ENCODE measurements at regions not wholly inside any gene's neighbourhood (a gene's known extent, or its start where the extent isn't known, plus 50 kb on each side); places are given as distances from the start of the nearest gene placed in this dataset.
"Not testable (repeated sequence)": the region's sequence is repeated elsewhere in the genome, so short reads cannot be mapped to it uniquely, and the experiment has no call there.

- Histone ChIP-seq H3K9ac (ENCODE audit: low read length) (no peak overlapping the region), H3K36me3 (ENCODE audit: control insufficient read depth, insufficient read depth, low read length) (no peaks in the 10 kb centered on the region), H3K27ac (ENCODE audit: low read depth, low read length) (no peak overlapping the region), H3K4me1 (ENCODE audit: control insufficient read depth, insufficient read depth, low read length) (no peaks in the 10 kb centered on the region), H3K4me3 (ENCODE audit: low read length) (no peak overlapping the region), H3K27me3 (ENCODE audit: control insufficient read depth, insufficient read depth, low read length) (peaks cover 3% of the 10 kb centered on the region)
Measured at GRCh38 chr2:121837591-121837990, 82.1 kb downstream of the TSN start.

- Histone ChIP-seq H3K27me3 (ENCODE audit: control insufficient read depth, insufficient read depth, low read length) (peaks cover 3% of the 10 kb centered on the region), H3K4me3 (ENCODE audit: low read length) (no peak overlapping the region), H3K9ac (ENCODE audit: low read length) (no peak overlapping the region), H3K4me1 (ENCODE audit: control insufficient read depth, insufficient read depth, low read length) (no peaks in the 10 kb centered on the region), H3K36me3 (ENCODE audit: control insufficient read depth, insufficient read depth, low read length) (no peaks in the 10 kb centered on the region), H3K27ac (ENCODE audit: low read depth, low read length) (no peak overlapping the region)
Measured at GRCh38 chr2:121838551-121838950, 83.1 kb downstream of the TSN start.

GRCh38 chr2:121839584-121839983 is 84.1 kb downstream of the TSN start:
- Histone ChIP-seq H3K4me3 (ENCODE audit: low read length) (no peak overlapping the region), H3K9ac (ENCODE audit: low read length) (no peak overlapping the region), H3K36me3 (ENCODE audit: control insufficient read depth, insufficient read depth, low read length) (no peaks in the 10 kb centered on the region), H3K27ac (ENCODE audit: low read depth, low read length) (no peak overlapping the region), H3K27me3 (ENCODE audit: control insufficient read depth, insufficient read depth, low read length) (peaks cover 3% of the 10 kb centered on the region), H3K4me1 (ENCODE audit: control insufficient read depth, insufficient read depth, low read length) (no peaks in the 10 kb centered on the region)

- Histone ChIP-seq H3K9ac (ENCODE audit: low read length) (no peak overlapping the region), H3K4me3 (ENCODE audit: low read length) (no peak overlapping the region), H3K27me3 (ENCODE audit: control insufficient read depth, insufficient read depth, low read length) (no peaks in the 10 kb centered on the region), H3K27ac (ENCODE audit: low read depth, low read length) (no peak overlapping the region), H3K4me1 (ENCODE audit: control insufficient read depth, insufficient read depth, low read length) (no peaks in the 10 kb centered on the region), H3K36me3 (ENCODE audit: control insufficient read depth, insufficient read depth, low read length) (no peaks in the 10 kb centered on the region)
Measured at GRCh38 chr2:121849236-121849635, 93.8 kb downstream of the TSN start.

GRCh38 chr2:121853149-121853548 is 97.7 kb downstream of the TSN start:
- H3K36me3 ChIP-seq (ENCODE audit: control insufficient read depth, insufficient read depth, low read length); H3K4me1 ChIP-seq (ENCODE audit: control insufficient read depth, insufficient read depth, low read length); H3K9ac ChIP-seq (ENCODE audit: low read length); H3K27me3 ChIP-seq (ENCODE audit: control insufficient read depth, insufficient read depth, low read length); H3K27ac ChIP-seq (ENCODE audit: low read depth, low read length); H3K4me3 ChIP-seq (ENCODE audit: low read length): not testable (repeated sequence)

GRCh38 chr2:121855510-121855909 is 100.1 kb downstream of the TSN start:
- Histone ChIP-seq H3K4me3 (ENCODE audit: low read length) (no peak overlapping the region), H3K27me3 (ENCODE audit: control insufficient read depth, insufficient read depth, low read length) (no peaks in the 10 kb centered on the region), H3K36me3 (ENCODE audit: control insufficient read depth, insufficient read depth, low read length) (no peaks in the 10 kb centered on the region), H3K9ac (ENCODE audit: low read length) (no peak overlapping the region), H3K4me1 (ENCODE audit: control insufficient read depth, insufficient read depth, low read length) (no peaks in the 10 kb centered on the region), H3K27ac (ENCODE audit: low read depth, low read length) (no peak overlapping the region)

- Histone ChIP-seq H3K4me3 (ENCODE audit: low read length) (no peak overlapping the region), H3K36me3 (ENCODE audit: control insufficient read depth, insufficient read depth, low read length) (no peaks in the 10 kb centered on the region), H3K9ac (ENCODE audit: low read length) (no peak overlapping the region), H3K4me1 (ENCODE audit: control insufficient read depth, insufficient read depth, low read length) (no peaks in the 10 kb centered on the region), H3K27ac (ENCODE audit: low read depth, low read length) (no peak overlapping the region), H3K27me3 (ENCODE audit: control insufficient read depth, insufficient read depth, low read length) (no peaks in the 10 kb centered on the region)
Measured at GRCh38 chr2:121856360-121856759, 100.9 kb downstream of the TSN start.

GRCh38 chr2:121858369-121858768 is 102.9 kb downstream of the TSN start:
- Histone ChIP-seq H3K4me3 (ENCODE audit: low read length) (no peak overlapping the region), H3K36me3 (ENCODE audit: control insufficient read depth, insufficient read depth, low read length) (no peaks in the 10 kb centered on the region), H3K9ac (ENCODE audit: low read length) (no peak overlapping the region), H3K4me1 (ENCODE audit: control insufficient read depth, insufficient read depth, low read length) (no peaks in the 10 kb centered on the region), H3K27me3 (ENCODE audit: control insufficient read depth, insufficient read depth, low read length) (no peaks in the 10 kb centered on the region), H3K27ac (ENCODE audit: low read depth, low read length) (no peak overlapping the region)

GRCh38 chr2:121858847-121859246 is 103.4 kb downstream of the TSN start:
- H3K9ac ChIP-seq (ENCODE audit: low read length), result no peak overlapping the region
- H3K27me3 ChIP-seq (ENCODE audit: control insufficient read depth, insufficient read depth, low read length), result no peaks in the 10 kb centered on the region
- no peaks in the 10 kb centered on the region for H3K36me3 ChIP-seq (ENCODE audit: control insufficient read depth, insufficient read depth, low read length)
- no peak overlapping the region for H3K27ac ChIP-seq (ENCODE audit: low read depth, low read length)
- H3K4me3 ChIP-seq (ENCODE audit: low read length), result no peak overlapping the region
- no peaks in the 10 kb centered on the region for H3K4me1 ChIP-seq (ENCODE audit: control insufficient read depth, insufficient read depth, low read length)

- Histone ChIP-seq H3K4me1 (ENCODE audit: control insufficient read depth, insufficient read depth, low read length) (no peaks in the 10 kb centered on the region), H3K9ac (ENCODE audit: low read length) (no peak overlapping the region), H3K36me3 (ENCODE audit: control insufficient read depth, insufficient read depth, low read length) (no peaks in the 10 kb centered on the region), H3K27ac (ENCODE audit: low read depth, low read length) (no peak overlapping the region), H3K27me3 (ENCODE audit: control insufficient read depth, insufficient read depth, low read length) (no peaks in the 10 kb centered on the region), H3K4me3 (ENCODE audit: low read length) (no peak overlapping the region)
Measured at GRCh38 chr2:121860033-121860757, 104.7 kb downstream of the TSN start.

- no peak overlapping the region for H3K4me3 ChIP-seq (ENCODE audit: low read length)
- no peak overlapping the region for H3K9ac ChIP-seq (ENCODE audit: low read length)
- H3K27ac ChIP-seq (ENCODE audit: low read depth, low read length), result no peak overlapping the region
- no peaks in the 10 kb centered on the region for H3K27me3 ChIP-seq (ENCODE audit: control insufficient read depth, insufficient read depth, low read length)
- H3K36me3 ChIP-seq (ENCODE audit: control insufficient read depth, insufficient read depth, low read length), result no peaks in the 10 kb centered on the region
- no peaks in the 10 kb centered on the region for H3K4me1 ChIP-seq (ENCODE audit: control insufficient read depth, insufficient read depth, low read length)
Measured at GRCh38 chr2:121860758-121861227, 105.3 kb downstream of the TSN start.

GRCh38 chr2:121862286-121862685 is 106.8 kb downstream of the TSN start:
- Histone ChIP-seq H3K27me3 (ENCODE audit: control insufficient read depth, insufficient read depth, low read length) (no peaks in the 10 kb centered on the region), H3K4me3 (ENCODE audit: low read length) (no peak overlapping the region), H3K4me1 (ENCODE audit: control insufficient read depth, insufficient read depth, low read length) (no peaks in the 10 kb centered on the region), H3K27ac (ENCODE audit: low read depth, low read length) (no peak overlapping the region), H3K9ac (ENCODE audit: low read length) (no peak overlapping the region), H3K36me3 (ENCODE audit: control insufficient read depth, insufficient read depth, low read length) (no peaks in the 10 kb centered on the region)

GRCh38 chr2:121865914-121866313 is 110.5 kb downstream of the TSN start:
- H3K27me3 ChIP-seq (ENCODE audit: control insufficient read depth, insufficient read depth, low read length), result no peaks in the 10 kb centered on the region
- no peak overlapping the region for H3K9ac ChIP-seq (ENCODE audit: low read length)
- no peaks in the 10 kb centered on the region for H3K36me3 ChIP-seq (ENCODE audit: control insufficient read depth, insufficient read depth, low read length)
- no peaks in the 10 kb centered on the region for H3K4me1 ChIP-seq (ENCODE audit: control insufficient read depth, insufficient read depth, low read length)
- no peak overlapping the region for H3K27ac ChIP-seq (ENCODE audit: low read depth, low read length)
- H3K4me3 ChIP-seq (ENCODE audit: low read length), result no peak overlapping the region

Measured in rectal smooth muscle tissue (tissue), 1 donor.